CD4-positive, alpha-beta T cell treated with Interleukin-17A for 1 hour (primary cell): ENCODE measurements at regions not wholly inside any gene's neighbourhood (a gene's known extent, or its start where the extent isn't known, plus 50 kb on each side); places are given as distances from the start of the nearest gene placed in this dataset.

Experiments
- DNase-seq: peaks from one replicate; pipeline ENCODE4 v3.0.0-alpha.2; 2020

GRCh38 chr6:88558981-88559380 is 392.8 kb upstream of the CNR1 start:
- DNase-seq = no peak

GRCh38 chr6:88556663-88557062 is 390.5 kb upstream of the CNR1 start:
- DNase-seq = no peak

GRCh38 chr6:88548891-88549505 is 382.9 kb upstream of the CNR1 start:
- DNase-seq = no peak

- DNase-seq = no peak
Measured at GRCh38 chr6:88547768-88548167, 381.6 kb upstream of the CNR1 start.

- DNase-seq = no peak
Measured at GRCh38 chr6:88545991-88546390, 379.8 kb upstream of the CNR1 start.

GRCh38 chr6:88544986-88545612 is 379.0 kb upstream of the CNR1 start:
- no peak for DNase-seq

- DNase-seq = no peak
Measured at GRCh38 chr6:88539295-88539764, 373.2 kb upstream of the CNR1 start.

GRCh38 chr6:88538840-88539239 is 372.7 kb upstream of the CNR1 start:
- DNase-seq = no peak

- no peak for DNase-seq
Measured at GRCh38 chr6:88538130-88538706, 372.1 kb upstream of the CNR1 start.

GRCh38 chr6:88536071-88536625 is 370.0 kb upstream of the CNR1 start:
- DNase-seq = no peak

- no peak for DNase-seq
Measured at GRCh38 chr6:88535306-88535705, 369.2 kb upstream of the CNR1 start.

GRCh38 chr6:88532241-88532860 is 366.2 kb upstream of the CNR1 start:
- DNase-seq = no peak

- no peak for DNase-seq
Measured at GRCh38 chr6:88529726-88530125, 363.6 kb upstream of the CNR1 start.

- DNase-seq = no peak
Measured at GRCh38 chr6:88520445-88520844, 354.3 kb upstream of the CNR1 start.

GRCh38 chr6:88520017-88520338 is 353.8 kb upstream of the CNR1 start:
- no peak for DNase-seq

- no peak for DNase-seq
Measured at GRCh38 chr6:88519301-88520016, 353.3 kb upstream of the CNR1 start.

GRCh38 chr6:88517737-88518136 is 351.6 kb upstream of the CNR1 start:
- no peak for DNase-seq

- no peak for DNase-seq
Measured at GRCh38 chr6:88513920-88514319, 347.8 kb upstream of the CNR1 start.

- no peak for DNase-seq
Measured at GRCh38 chr6:88513471-88513870, 347.3 kb upstream of the CNR1 start.

GRCh38 chr6:88512951-88513350 is 346.8 kb upstream of the CNR1 start:
- no peak for DNase-seq

GRCh38 chr6:88502391-88502790 is 336.2 kb upstream of the CNR1 start:
- no peak for DNase-seq

GRCh38 chr6:88499845-88500699 is 333.9 kb upstream of the CNR1 start:
- DNase-seq = no peak
